Stimulated activated naive CD8-positive, alpha-beta T cell treated with anti-CD3 and anti-CD28 coated beads, Interleukin-15, Interleukin-2, amounts not matched to agents 100 U/mL and 50 U/mL, for 24 hours (primary cell): ENCODE measurements at regions not wholly inside any gene's neighbourhood (a gene's known extent, or its start where the extent isn't known, plus 50 kb on each side); places are given as distances from the start of the nearest gene placed in this dataset.
"Not testable (repeated sequence)": the region's sequence is repeated elsewhere in the genome, so short reads cannot be mapped to it uniquely, and the experiment has no call there.

Experiments
- ATAC-seq: fragments of 150-1000 bp; cut with Tn5 transposase; one replicate; pipeline ENCODE4 v1.10.0; 2021
- DNase-seq: peaks from one replicate; pipeline ENCODE4 v3.0.0; 2021

DNA sequence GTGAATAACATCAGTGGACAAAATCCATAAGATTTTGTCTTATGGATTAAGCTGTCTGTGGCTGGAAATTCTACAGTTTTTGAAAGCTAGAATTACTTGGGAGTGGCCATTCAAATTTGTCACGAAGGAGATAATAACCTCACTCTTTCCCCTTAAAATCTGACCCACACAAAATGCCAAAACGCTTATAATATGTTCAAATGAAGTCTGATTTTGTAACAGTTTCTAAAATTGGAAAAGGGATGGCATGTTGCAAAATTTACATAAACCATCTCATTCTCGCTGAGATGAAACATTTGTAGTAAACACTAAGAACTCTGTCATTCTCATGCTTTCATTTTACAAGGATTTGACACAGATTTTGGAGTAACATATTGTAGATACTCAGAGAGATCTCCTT lies 112.7 kb downstream of the GJA1 start:
- DNase-seq, result no peak
- no peak for ATAC-seq

DNA sequence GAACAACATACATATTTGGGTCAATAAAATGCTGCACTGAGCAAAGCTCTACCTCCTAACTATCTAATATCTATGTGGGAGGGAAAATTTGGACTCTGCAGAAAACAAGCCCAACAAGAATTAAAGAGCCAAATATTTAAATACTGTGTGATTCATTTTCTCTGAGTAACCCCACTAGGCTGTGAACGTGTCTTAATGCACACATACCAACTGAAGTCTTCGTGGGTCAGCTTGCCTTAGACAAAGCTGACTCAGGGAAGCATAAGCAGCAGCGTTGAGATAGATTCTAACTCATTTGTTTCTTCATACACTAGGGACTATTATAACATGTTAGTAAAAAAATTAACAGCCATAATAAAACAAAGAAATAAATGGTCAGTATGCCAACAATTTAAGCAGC lies 114.3 kb downstream of the GJA1 start:
- ATAC-seq (no peak), DNase-seq (no peak)

DNA sequence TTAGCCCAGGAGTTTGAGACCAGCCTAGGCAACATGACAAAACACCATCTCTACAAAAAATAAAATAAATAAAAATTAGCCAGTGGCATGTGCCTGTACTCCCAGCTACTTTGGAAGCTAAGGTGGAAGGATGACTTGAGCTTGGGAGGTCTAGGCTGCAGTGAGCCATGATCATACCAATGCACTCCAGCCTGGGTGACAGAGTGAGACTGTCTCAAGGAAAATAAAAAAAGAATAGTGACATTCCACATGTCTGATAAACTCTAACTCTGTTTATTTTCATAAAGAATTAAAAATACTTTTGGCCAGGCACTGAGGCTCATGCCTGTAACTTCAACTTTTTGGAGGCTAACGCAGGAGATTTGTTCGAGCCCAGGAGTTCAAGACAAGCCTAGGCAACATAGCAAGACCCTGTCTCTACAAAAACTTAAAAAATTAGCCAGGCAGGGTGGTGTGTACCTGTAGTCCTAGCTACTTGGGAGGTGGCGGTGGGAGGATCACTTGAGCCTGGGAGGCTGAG lies 115.1 kb downstream of the GJA1 start:
- DNase-seq (no peak), ATAC-seq (no peak)

DNA sequence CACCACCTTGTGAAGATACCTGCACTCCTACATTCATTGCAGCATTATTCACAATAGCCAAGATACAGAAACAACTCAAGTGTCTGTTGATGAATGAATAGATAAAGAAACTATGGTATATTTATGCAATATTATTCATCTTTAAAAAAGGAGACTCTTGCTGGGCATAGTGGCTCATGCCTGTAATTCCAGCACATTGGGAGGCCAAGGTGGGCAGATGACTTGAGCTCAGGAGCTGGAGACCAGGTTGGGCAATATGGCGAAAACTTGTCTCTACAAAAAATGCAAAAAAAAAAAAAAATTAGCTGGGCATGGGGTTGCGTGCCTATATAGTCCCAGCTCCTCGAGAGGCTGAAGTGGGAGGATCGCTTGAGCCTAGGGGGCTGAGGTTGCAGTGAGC lies 119.8 kb downstream of the GJA1 start:
- DNase-seq (no peak), ATAC-seq (no peak)

DNA sequence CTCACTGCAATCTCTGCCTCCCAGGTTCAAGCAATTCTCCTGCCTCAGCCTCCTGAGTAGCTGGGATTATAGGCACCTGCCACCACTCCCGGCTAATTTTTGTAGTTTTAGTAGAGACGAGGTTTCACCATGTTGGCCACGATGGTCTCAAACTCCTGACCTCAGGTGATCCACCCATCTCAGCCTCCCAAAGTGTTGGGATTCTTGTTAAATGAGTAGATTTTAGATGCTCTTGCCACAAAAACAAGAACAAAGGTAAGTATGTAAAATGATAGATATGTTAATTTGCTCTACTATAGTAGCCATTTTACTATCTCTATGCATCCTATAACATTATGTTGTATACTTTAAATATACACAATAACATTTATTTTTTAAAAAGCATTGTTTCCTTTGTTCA lies 120.7 kb downstream of the GJA1 start:
- not testable (repeated sequence) for ATAC-seq

GRCh38 chr6:121557146-121557940 lies 121.9 kb downstream of the GJA1 start:
- DNase-seq (no peak), ATAC-seq (no peak)

More for the DNA sequence above, 120.7 kb downstream of the GJA1 start:
- not testable (repeated sequence) for DNase-seq

GRCh38 chr6:121559611-121560269 lies 124.3 kb downstream of the GJA1 start:
- DNase-seq, result no peak
- no peak for ATAC-seq

DNA sequence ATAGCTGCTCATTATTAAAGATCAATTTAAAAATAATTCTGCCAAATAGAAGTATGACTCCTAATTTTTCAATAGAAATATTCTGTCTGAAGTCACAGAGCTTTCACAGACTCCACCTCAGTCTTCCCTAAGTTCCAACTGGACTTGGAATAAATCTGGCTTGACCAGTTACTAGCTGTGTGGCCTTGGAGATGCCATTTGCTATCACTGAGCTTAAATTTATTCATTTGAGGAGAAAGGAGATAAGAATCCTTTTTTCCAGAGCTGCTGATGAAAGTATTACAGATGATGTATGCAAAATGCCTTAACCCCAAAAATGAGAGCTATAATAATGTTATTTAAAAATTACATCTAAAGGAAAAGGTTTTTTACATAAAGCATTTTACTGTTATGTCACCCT lies 125.0 kb downstream of the GJA1 start:
- DNase-seq, result no peak

GRCh38 chr6:121563286-121563685 lies 127.8 kb downstream of the GJA1 start:
- ATAC-seq (no peak), DNase-seq (no peak)

More for the DNA sequence above, 125.0 kb downstream of the GJA1 start:
- no peak for ATAC-seq

DNA sequence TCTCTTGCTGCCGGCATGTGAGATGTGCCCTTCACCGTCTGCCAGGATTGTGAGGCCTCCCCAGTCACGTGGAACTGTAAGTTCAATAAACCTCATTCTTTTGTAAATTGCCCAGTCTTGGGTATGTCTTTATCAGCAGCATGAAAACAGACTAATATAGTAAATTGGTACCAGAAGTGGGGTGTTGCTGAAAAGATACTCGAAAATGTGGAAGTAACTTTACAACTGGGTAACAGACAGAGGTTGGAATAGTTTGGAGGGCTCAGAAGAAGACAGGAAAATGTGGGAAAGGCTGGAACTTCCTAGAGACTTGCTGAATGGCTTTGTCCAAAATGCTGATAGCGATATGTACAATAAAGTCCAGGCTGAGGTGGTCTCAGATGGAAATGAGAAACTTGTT lies 129.1 kb downstream of the GJA1 start:
- not testable (repeated sequence) for ATAC-seq, DNase-seq

GRCh38 chr6:121571455-121571854 lies 136.0 kb downstream of the GJA1 start:
- ATAC-seq (no peak), DNase-seq (no peak)

DNA sequence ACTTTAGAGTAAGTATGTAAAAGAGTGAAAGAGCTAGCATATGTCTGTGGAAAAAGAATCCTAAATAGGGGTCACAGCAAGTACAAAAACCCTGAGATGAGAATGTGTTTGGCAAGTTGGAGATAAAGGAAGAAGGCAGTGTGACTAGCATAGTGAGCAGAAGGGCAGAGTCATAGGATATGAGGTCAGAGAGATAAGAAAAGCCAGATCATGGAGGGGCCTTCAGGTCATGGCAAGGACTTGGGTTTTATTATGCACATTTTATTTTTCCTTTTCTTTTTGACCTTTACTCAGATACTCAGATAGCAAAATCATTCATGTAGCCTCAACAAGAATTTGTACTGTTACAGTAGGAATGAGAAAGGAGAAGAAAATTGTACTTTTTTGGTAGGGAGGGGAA lies 138.0 kb downstream of the GJA1 start:
- DNase-seq (no peak), ATAC-seq (no peak)

DNA sequence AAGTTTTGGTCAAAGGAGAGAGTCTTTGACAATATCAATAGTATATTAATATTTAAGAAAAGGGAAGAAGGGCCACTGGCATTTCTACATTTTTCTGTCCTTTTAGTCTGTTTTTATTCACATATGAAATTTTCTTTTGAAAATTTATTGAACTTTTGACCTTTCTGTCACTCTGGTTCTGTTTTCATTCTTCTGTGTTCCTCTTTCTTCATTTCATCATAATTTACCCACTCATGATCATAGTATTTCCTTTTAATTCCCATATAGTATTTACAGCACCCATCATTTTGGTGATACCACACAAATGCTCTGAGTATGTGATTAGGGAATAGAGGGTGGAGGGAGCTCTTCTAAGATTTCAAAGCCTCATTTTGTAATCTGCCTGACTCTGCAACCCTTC lies 142.8 kb downstream of the GJA1 start:
- ATAC-seq (no peak), DNase-seq (no peak)

DNA sequence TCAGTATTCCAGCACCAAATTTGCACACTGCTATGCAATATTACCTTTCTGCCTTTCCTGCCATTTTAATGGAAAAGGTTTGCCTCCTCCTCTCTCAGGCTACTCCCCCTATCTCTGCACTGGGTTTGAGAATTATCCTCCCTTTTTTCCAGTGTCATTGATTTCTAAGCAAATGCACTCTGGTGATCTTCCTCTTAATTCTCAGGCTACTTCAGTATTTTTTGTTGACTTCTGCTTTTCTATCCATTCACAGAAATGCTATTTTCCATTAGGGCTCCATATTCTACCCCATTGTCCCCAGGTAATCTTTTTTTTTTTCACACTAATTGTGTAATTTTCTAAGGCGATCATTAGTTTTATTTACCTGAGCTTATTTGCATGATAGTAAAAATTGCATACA lies 144.0 kb downstream of the GJA1 start:
- DNase-seq (no peak), ATAC-seq (no peak)

DNA sequence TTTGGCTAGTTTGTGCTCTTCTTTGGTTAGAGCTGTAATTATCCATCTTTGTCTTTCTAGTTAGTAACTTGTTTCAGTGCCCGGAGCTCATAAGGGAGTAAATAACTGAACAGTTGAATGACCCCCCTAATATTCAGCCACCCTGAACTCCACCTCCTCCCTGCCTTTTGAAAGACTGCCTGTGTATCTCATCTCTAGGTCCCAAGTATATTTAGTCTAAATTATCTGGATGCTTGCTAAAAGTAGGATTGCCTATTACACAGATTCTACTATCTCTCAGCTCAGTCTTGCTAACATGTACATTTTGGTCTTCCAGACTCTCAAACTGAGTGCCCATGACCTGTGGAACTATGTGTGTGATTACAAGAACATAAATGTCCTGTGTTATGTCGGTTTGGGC lies 145.9 kb downstream of the GJA1 start:
- ATAC-seq, result no peak
- no peak for DNase-seq

GRCh38 chr6:121582262-121582661 lies 146.8 kb downstream of the GJA1 start:
- ATAC-seq (no peak), DNase-seq (no peak)

DNA sequence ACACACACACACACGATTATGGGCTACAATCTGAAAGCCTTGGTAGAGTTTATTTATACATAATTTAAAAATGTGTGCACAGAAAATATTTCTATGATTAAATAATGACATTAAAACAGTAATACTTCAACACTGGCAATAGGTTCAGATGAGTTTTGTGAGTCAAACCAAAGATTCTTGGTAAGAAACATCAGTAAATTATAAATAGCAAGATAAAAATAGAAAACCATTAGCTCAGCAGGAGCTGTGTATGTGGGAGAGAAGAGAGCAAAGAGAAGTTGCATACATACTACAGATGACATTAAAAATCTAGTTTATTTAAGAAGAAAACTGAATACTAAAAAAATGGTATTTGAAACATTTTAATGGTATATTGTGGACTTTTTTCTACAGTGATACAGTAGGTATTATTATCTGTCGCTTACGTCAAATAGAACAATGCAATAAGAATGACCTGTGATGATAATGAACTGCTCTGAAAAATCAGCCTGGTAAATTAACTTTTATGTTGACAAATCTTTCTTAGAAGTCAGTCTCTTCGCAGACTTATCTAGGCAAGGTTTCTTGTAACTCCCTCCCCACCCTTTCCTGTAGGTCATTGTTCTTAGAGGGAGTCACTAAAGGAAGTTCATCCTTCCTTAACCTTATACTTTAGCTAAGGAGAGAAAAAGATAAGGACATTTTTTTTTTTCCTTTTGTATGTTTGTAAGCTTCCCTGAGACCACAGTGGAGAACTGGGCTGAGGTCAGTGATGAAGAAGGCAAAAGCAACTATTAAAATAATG lies 149.3 kb downstream of the GJA1 start:
- ATAC-seq (no peak), DNase-seq (no peak)

DNA sequence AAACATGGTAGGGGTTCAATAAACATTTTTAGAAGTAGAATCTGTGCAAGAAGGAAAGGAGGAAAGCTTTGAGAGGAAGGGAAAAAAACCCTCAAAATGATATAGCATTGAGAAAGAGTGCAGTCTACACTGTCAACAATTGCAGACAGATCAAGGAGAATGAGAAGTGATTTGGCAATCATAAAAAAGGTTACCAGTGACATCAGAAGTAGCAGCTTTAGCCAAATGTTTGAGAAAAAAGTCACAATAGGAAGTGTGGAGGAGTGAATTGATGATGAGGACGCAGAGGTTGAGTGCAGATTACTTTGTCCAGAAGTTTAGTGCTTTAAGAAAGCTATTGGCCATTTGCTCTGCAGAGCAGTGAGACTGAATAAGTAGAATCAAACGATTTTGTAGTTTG lies 155.0 kb downstream of the GJA1 start:
- ATAC-seq (no peak), DNase-seq (no peak)

- DNase-seq (no peak), ATAC-seq (no peak)
Measured at GRCh38 chr6:121590916-121591315, 155.5 kb downstream of the GJA1 start.

- ATAC-seq (no peak), DNase-seq (no peak)
Measured at GRCh38 chr6:121592261-121592935, 157.0 kb downstream of the GJA1 start.

- DNase-seq, result no peak
- no peak for ATAC-seq
Measured at GRCh38 chr6:121593011-121593641, 157.7 kb downstream of the GJA1 start.

GRCh38 chr6:121594053-121594452 lies 158.6 kb downstream of the GJA1 start:
- DNase-seq (no peak), ATAC-seq (no peak)
